Trophoblast cell (in vitro differentiated cells and primary cell): ENCODE measurements at regions not wholly inside any gene's neighbourhood (a gene's known extent, or its start where the extent isn't known, plus 50 kb on each side); places are given as distances from the start of the nearest gene placed in this dataset.

ENCODE experiments used
- DNase-seq, 2 donors: peaks; one replicate each; pipeline ENCODE4 v3.0.0-alpha.2; 2016
- H2AFZ ChIP-seq: 2 replicates; pipeline ENCODE4 v1.6.1; 2013; ENCODE audit warnings: low read length, moderate library complexity, mild to moderate bottlenecking; ENCODE audit not compliant: insufficient read depth, poor library complexity
- H2AK5ac ChIP-seq: 2 replicates; pipeline ENCODE4 v1.6.1; 2013; ENCODE audit warnings: mild to moderate bottlenecking, low read length
- H2BK120ac ChIP-seq: 2 replicates; pipeline ENCODE4 v1.6.1; 2013; ENCODE audit warnings: low read length, mild to moderate bottlenecking, moderate library complexity; ENCODE audit not compliant: insufficient read depth, poor library complexity
- H2BK12ac ChIP-seq: 2 replicates; pipeline ENCODE4 v1.6.1; 2013; ENCODE audit warnings: mild to moderate bottlenecking, low read length, moderate library complexity
- H2BK5ac ChIP-seq: 2 replicates; pipeline ENCODE4 v1.6.1; 2013; ENCODE audit warnings: low read length, low read depth, moderate library complexity, mild to moderate bottlenecking; ENCODE audit not compliant: poor library complexity
- H3K14ac ChIP-seq: 2 replicates; pipeline ENCODE4 v1.6.1; 2013; ENCODE audit warnings: mild to moderate bottlenecking, low read length
- H3K18ac ChIP-seq: 2 replicates; pipeline ENCODE4 v1.6.1; 2013; ENCODE audit warnings: mild to moderate bottlenecking, low read length
- H3K23ac ChIP-seq: 2 replicates; pipeline ENCODE4 v1.6.1; 2013; ENCODE audit warnings: low read length
- H3K27ac ChIP-seq: 2 replicates; pipeline ENCODE4 v1.5.1; 2013; ENCODE audit warnings: low read depth, mild to moderate bottlenecking, inconsistent platforms, low read length, moderate library complexity
- H3K27me3 ChIP-seq: 2 replicates; pipeline ENCODE4 v1.6.1; 2013; ENCODE audit warnings: inconsistent platforms, mild to moderate bottlenecking, low read length, moderate library complexity; ENCODE audit not compliant: insufficient read depth
- H3K36me3 ChIP-seq, 2 experiments: 1 replicate in 1 of 2; 2 replicates in 1 of 2; pipeline ENCODE4 v1.6.1; 2013; ENCODE audit warnings: low read length in 2 of 2, mild to moderate bottlenecking in 2 of 2, moderate library complexity in 1 of 2; ENCODE audit not compliant: insufficient read depth in 2 of 2, control insufficient read depth in 1 of 2
- H3K4ac ChIP-seq: 2 replicates; pipeline ENCODE4 v1.6.1; 2013; ENCODE audit warnings: low read depth, mild to moderate bottlenecking, low read length, moderate library complexity
- H3K4me1 ChIP-seq, 2 experiments: 1 replicate in 1 of 2; 2 replicates in 1 of 2; pipeline ENCODE4 v1.6.1; 2013; ENCODE audit warnings: low read length in 2 of 2, mild to moderate bottlenecking in 2 of 2, moderate library complexity in 1 of 2; ENCODE audit not compliant: insufficient read depth in 2 of 2, control insufficient read depth in 1 of 2
- H3K4me2 ChIP-seq: 2 replicates; pipeline ENCODE4 v1.6.1; 2013; ENCODE audit warnings: inconsistent platforms, mild to moderate bottlenecking, low read length, moderate library complexity
- H3K4me3 ChIP-seq: 2 replicates; pipeline ENCODE4 v1.5.1; 2013; ENCODE audit warnings: mild to moderate bottlenecking, low read depth, low read length, inconsistent platforms
- H3K79me1 ChIP-seq: one replicate; pipeline ENCODE4 v1.6.1; 2013; ENCODE audit warnings: low read length
- H3K79me2 ChIP-seq: 2 replicates; pipeline ENCODE4 v1.6.1; 2013; ENCODE audit warnings: low read length, mild to moderate bottlenecking; ENCODE audit not compliant: control insufficient read depth, insufficient read depth, poor library complexity
- H3K9ac ChIP-seq: 2 replicates; pipeline ENCODE4 v1.6.1; 2013; ENCODE audit warnings: mild to moderate bottlenecking, low read length
- H3K9me3 ChIP-seq: 2 replicates; pipeline ENCODE4 v1.6.1; 2013; ENCODE audit warnings: low read depth, mild to moderate bottlenecking, control low read depth, inconsistent platforms, low read length; ENCODE audit not compliant: insufficient read depth
- H4K12ac ChIP-seq: 2 replicates; pipeline ENCODE4 v1.6.1; 2013; ENCODE audit warnings: low read depth, mild to moderate bottlenecking, low read length, moderate library complexity
- H4K8ac ChIP-seq: 2 replicates; pipeline ENCODE4 v1.6.1; 2013; ENCODE audit warnings: low read depth, mild to moderate bottlenecking, low read length, moderate library complexity
- H4K91ac ChIP-seq: one replicate; pipeline ENCODE4 v1.6.1; 2013; ENCODE audit warnings: low read depth, mild to moderate bottlenecking, low read length, moderate library complexity
- WGBS: extraction: QIAGEN DNeasy Blood & Tissue Kit; methylation state at CpG from one replicate; pipeline ENCODE4 v1.1.7; 2013; ENCODE audit warnings: missing lambda C conversion rate; ENCODE audit not compliant: insufficient read length, insufficient coverage; ENCODE audit errors: extremely low coverage; 5-methylcytosine and 5-hydroxymethylcytosine counted together

DNA sequence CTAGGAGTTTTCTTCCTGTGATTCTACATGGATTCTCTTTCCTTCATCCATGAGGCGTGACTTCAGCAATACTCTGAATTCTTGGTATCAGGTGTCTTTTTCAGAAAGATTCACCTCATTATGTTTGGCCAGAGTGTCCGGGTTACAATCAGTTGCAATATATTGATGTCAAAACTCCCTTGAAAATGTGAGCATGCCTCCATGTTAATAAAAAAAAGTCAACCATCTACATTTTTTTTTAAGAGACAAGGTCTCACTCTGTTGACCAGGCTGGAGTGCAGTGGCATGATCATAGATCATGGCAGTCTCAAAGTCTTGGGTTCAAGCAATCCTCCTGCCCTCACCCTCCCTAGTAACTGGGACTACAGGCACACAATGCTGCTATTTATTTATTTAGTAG lies 80.9 kb upstream of the NEUROD1 start:
- H3K4me2 ChIP-seq: no peak overlapping the region
- H3K14ac ChIP-seq: no peak overlapping the region
- H3K9ac ChIP-seq: no peak overlapping the region
- H4K12ac ChIP-seq: no peak overlapping the region
- H2AK5ac ChIP-seq: no peak overlapping the region
- no peaks in the 10 kb centered on the region for H3K4me1 ChIP-seq
- H2BK12ac ChIP-seq: no peak overlapping the region
- no peak overlapping the region for H3K23ac ChIP-seq
- H3K4me3 ChIP-seq: no peak overlapping the region
- no peaks in the 10 kb centered on the region for H3K79me2 ChIP-seq
- no peaks in the 10 kb centered on the region for H3K79me1 ChIP-seq
- H3K9me3 ChIP-seq: no peaks in the 10 kb centered on the region
- H3K4ac ChIP-seq: no peak overlapping the region
- no peaks in the 10 kb centered on the region for H3K36me3 ChIP-seq
- H2BK5ac ChIP-seq: no peak overlapping the region
- no peak overlapping the region for H3K27ac ChIP-seq
- H3K18ac ChIP-seq: no peak overlapping the region
- no peak for DNase-seq
- H4K8ac ChIP-seq: no peak overlapping the region
- H3K27me3 ChIP-seq: no peaks in the 10 kb centered on the region
- H4K91ac ChIP-seq: no peak overlapping the region
- no peak overlapping the region for H2BK120ac ChIP-seq
- WGBS: no CpG with 5 or more reads among the region's 2 CpGs
- H2AFZ ChIP-seq: no peak overlapping the region

DNA sequence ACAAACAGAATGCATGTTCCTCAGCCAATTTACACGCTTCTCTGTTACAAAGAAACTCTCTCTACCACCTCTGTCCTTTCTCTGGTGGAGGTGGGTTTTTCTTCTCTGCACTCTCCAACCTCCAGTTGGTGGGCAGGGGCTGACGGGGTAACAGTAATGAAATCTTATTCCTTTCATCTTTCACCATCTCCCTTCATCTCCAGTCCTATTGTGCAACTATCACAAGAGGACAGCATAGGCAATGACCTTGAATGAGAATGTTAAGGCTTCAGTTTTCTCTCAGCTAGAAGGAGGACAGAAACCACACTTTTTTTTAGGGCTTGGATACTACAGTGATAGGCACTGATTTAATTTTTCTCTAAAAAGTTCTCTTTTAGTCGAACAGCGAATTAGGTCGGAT lies 81.7 kb upstream of the NEUROD1 start:
- no peak overlapping the region for H3K4ac ChIP-seq
- H3K4me1 ChIP-seq: no peaks in the 10 kb centered on the region
- H2BK5ac ChIP-seq: no peak overlapping the region
- no peaks in the 10 kb centered on the region for H3K27me3 ChIP-seq
- H3K23ac ChIP-seq: no peak overlapping the region
- H4K12ac ChIP-seq: no peak overlapping the region
- no peak overlapping the region for H4K8ac ChIP-seq
- no peaks in the 10 kb centered on the region for H3K9me3 ChIP-seq
- no peaks in the 10 kb centered on the region for H3K36me3 ChIP-seq
- H2AFZ ChIP-seq: no peak overlapping the region
- H2BK12ac ChIP-seq: no peak overlapping the region
- H2AK5ac ChIP-seq: no peak overlapping the region
- H3K27ac ChIP-seq: no peak overlapping the region
- no peak overlapping the region for H3K9ac ChIP-seq
- no peaks in the 10 kb centered on the region for H3K79me1 ChIP-seq
- no peak overlapping the region for H4K91ac ChIP-seq
- no peak overlapping the region for H3K4me2 ChIP-seq
- DNase-seq: no peak
- no peak overlapping the region for H3K14ac ChIP-seq
- no peak overlapping the region for H2BK120ac ChIP-seq
- H3K79me2 ChIP-seq: no peaks in the 10 kb centered on the region
- no peak overlapping the region for H3K18ac ChIP-seq
- no peak overlapping the region for H3K4me3 ChIP-seq
- no CpG with 5 or more reads among the region's 5 CpGs for WGBS

DNA sequence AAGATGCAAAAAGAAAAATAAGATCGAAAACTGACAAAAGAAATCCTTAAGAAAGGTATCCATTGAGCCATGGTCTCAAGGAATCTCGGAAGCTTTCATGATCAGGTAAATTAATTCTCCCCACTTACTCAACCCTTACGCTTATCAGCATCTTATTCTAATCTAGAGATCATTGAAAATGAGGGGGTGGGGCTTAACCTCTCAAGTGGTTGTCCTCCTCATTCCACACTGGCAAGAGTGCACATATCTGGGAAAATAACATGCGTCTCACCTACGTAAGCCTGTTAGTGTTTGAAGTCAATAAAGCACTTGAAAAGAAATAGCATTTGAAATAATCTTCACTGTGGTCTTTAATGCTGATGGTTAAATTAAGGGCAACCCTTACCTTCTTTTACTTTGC lies 82.5 kb upstream of the NEUROD1 start:
- Histone ChIP-seq H2AFZ (no peak overlapping the region), H3K9me3 (no peaks in the 10 kb centered on the region), H2AK5ac (no peak overlapping the region), H3K27me3 (no peaks in the 10 kb centered on the region), H2BK12ac (no peak overlapping the region), H4K12ac (no peak overlapping the region), H3K14ac (no peak overlapping the region), H3K4me2 (no peak overlapping the region), H3K4me3 (no peak overlapping the region), H3K18ac (no peak overlapping the region), H2BK120ac (no peak overlapping the region), H3K36me3 (no peaks in the 10 kb centered on the region), H3K79me1 (no peaks in the 10 kb centered on the region), H3K9ac (no peak overlapping the region), H3K79me2 (no peaks in the 10 kb centered on the region), H3K23ac (no peak overlapping the region), H3K27ac (no peak overlapping the region), H4K8ac (no peak overlapping the region), H3K4me1 (no peaks in the 10 kb centered on the region), H4K91ac (no peak overlapping the region), H3K4ac (no peak overlapping the region), H2BK5ac (no peak overlapping the region)
- no peak for DNase-seq
- no CpG with 5 or more reads among the region's 5 CpGs for WGBS

DNA sequence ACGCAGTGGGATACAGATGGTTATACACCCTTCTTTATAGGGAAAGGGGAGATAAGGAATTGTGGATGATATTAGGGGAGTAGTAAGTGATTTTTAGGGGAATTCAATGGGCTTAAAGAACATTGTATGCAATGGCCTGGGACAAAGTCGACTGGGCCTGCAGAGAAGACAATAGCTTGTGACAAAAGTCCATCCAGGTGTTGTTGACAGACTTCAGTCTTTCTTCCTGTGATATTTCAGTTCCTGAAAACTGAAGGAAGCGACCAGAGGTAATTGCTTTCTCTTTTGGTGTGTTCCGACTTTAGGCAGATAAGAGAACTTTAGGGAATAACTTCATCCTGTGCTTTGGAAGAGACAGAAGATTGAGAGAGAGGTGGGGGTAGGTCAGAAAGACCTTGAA lies 83.1 kb upstream of the NEUROD1 start:
- H3K4me2 ChIP-seq: no peak overlapping the region
- H4K91ac ChIP-seq: no peak overlapping the region
- H3K23ac ChIP-seq: no peak overlapping the region
- H2BK12ac ChIP-seq: no peak overlapping the region
- WGBS: no CpG with 5 or more reads among the region's 4 CpGs
- H3K14ac ChIP-seq: no peak overlapping the region
- H3K27me3 ChIP-seq: no peaks in the 10 kb centered on the region
- no peaks in the 10 kb centered on the region for H3K79me1 ChIP-seq
- H4K12ac ChIP-seq: no peak overlapping the region
- H3K9me3 ChIP-seq: no peaks in the 10 kb centered on the region
- no peak overlapping the region for H3K27ac ChIP-seq
- H3K18ac ChIP-seq: no peak overlapping the region
- H3K79me2 ChIP-seq: no peaks in the 10 kb centered on the region
- H3K4ac ChIP-seq: no peak overlapping the region
- H3K9ac ChIP-seq: no peak overlapping the region
- no peak overlapping the region for H2AFZ ChIP-seq
- no peak overlapping the region for H2AK5ac ChIP-seq
- no peak overlapping the region for H4K8ac ChIP-seq
- no peaks in the 10 kb centered on the region for H3K36me3 ChIP-seq
- H2BK120ac ChIP-seq: no peak overlapping the region
- H3K4me1 ChIP-seq: no peaks in the 10 kb centered on the region
- DNase-seq: no peak
- H2BK5ac ChIP-seq: no peak overlapping the region
- H3K4me3 ChIP-seq: no peak overlapping the region
